ENCODE measurements at regions not wholly inside any gene's neighbourhood (a gene's known extent, or its start where the extent isn't known, plus 50 kb on each side); places are given as distances from the start of the nearest gene placed in this dataset.
"Not testable (repeated sequence)": the region's sequence is repeated elsewhere in the genome, so short reads cannot be mapped to it uniquely, and the experiment has no call there.

DNA sequence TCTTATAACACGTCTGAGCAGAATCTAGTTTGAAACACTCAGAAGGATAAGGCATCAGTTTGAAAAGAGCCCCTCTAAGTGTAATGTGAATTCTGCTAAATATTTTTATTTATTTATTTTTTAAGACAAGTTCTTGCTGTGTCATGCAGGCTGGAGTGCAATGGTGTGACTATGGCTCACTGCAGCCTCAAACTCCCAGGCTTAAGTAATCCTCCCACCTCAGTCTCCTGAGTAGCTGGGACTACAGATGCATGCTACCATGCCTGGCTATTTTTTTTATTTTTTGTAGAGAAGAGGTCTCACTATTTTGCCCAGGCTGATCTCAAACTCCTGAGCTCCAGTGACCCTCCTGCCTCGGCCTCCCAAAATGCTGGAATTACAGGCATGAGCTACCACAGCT is 225.9 kb upstream of the SEL1L start:
- DNase-seq: no peak

DNA sequence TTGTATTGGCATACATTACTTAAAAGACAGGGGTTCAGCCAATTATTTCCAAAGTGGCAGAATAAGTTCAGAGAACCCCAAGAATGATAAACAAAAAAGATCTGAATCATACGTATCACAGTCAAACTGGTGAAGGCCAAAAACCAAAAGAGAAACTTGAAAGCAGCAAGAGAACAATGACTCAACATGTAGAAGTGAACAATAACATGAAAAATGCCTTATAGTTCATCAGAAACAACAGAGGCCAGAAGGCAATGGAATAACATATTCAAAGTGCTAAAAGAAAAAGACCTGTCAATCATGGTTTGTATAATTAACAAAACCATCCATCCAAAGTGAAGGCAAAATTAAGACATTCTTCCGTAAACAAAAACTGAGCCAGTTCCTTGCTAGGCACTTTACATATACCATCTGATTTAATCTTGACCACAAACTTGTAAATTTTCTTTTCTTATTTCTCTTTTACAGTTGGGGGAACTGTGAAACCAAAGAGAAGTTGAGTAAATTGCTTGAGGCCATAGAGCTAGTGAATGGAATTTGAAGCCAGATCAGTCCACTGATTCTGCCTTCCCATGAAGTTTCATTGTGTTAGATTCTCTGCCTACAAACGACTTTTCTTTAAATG is 232.1 kb upstream of the SEL1L start:
- DNase-seq: no peak

DNA sequence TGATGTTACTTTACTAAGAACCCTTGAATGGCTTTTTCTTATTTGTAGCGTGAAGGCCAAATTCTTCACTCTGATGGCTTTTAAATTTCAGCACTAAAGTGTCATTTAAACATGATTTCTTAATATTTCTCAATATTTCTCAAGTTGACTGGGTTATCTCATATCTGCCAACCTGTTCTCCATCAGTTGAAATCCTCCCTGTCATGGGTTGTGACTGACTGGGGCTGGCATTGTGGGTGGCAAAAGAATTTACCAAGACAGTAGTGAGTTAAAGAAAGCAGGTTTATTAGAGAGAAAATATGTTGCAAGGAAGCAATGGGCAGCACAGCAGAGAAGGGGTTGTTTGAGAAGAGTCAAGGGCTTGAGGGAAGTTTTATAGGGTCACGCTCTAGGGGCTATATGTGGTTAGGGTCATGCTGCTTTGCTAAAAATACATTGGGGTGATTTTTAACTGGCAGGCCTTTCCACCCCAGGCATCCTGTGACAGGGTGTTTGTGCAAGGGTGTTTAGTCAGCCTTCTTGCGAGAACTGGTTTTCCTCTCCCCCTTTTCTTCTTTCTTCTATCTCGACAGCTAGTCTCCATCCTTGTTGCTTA is 232.8 kb upstream of the SEL1L start:
- no peak for DNase-seq

GRCh38 chr14:81767266-81767995 is 233.8 kb upstream of the SEL1L start:
- DNase-seq: no peak

GRCh38 chr14:81771651-81772275 is 238.1 kb upstream of the SEL1L start:
- DNase-seq: no peak

DNA sequence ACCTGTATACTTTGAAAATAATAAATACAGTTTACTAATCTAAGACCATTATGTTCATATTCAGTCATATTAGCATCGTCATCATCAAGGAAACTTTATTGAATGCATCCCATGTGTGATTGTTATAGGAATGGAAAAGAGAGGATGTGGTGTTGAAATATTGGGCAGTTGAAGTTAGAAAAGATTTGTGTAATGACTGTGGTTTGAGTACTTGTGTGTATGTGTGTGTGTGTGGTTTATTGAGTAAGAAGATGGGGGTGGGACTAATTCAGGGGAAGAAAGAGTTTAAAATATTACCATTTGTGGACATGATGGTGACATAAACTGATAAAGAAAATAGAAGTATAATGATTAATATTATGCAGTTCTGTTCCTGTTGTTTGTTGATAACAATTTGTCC is 238.7 kb upstream of the SEL1L start:
- DNase-seq: no peak

GRCh38 chr14:81776531-81776930 is 242.9 kb upstream of the SEL1L start:
- no peak for DNase-seq

- not testable (repeated sequence) for DNase-seq
Measured at GRCh38 chr14:81781798-81782197, 248.1 kb upstream of the SEL1L start.

DNA sequence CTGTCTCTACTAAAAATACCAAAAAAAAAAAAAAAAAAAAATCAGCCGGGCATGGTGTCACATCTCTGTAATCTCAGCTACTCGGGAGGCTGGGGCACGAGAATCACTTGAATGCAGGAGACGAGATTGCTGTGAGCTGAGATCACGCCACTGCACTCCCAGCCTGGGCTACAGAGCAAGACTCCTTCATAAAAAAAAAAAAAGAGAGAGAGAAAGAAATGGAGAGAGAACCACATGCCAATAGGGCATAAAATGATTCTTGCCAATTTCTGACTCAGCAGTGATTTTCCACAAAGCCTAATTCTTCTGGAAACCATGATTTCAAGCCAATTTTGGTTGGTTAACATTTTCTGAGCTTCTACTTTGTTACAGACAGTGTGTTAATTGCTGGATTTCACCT is 250.4 kb upstream of the SEL1L start:
- no peak for DNase-seq

GRCh38 chr14:81797315-81797714 is 263.7 kb upstream of the SEL1L start:
- no peak for DNase-seq

GRCh38 chr14:81801921-81802320 is 268.3 kb upstream of the SEL1L start:
- DNase-seq: no peak

GRCh38 chr14:81802341-81802740 is 268.7 kb upstream of the SEL1L start:
- DNase-seq: no peak

DNA sequence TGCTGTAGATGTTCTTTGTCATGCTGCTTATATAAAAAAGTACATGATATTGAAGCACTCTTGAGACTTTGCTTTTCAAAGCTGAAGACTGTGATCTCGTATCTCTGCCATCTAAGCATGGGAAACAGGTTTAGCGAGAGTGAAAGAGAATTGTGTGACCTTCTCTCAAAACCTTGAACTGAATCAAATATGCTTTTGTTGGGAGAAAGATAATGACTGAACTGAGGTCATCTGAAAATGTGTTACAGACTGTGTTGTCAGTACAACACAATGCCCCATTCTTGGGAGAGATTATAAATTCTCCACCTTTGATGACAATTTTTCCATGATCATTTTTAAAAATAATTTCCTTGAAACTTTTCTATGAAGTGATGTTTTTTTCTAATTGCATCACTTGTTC is 272.1 kb upstream of the SEL1L start:
- DNase-seq: no peak

DNA sequence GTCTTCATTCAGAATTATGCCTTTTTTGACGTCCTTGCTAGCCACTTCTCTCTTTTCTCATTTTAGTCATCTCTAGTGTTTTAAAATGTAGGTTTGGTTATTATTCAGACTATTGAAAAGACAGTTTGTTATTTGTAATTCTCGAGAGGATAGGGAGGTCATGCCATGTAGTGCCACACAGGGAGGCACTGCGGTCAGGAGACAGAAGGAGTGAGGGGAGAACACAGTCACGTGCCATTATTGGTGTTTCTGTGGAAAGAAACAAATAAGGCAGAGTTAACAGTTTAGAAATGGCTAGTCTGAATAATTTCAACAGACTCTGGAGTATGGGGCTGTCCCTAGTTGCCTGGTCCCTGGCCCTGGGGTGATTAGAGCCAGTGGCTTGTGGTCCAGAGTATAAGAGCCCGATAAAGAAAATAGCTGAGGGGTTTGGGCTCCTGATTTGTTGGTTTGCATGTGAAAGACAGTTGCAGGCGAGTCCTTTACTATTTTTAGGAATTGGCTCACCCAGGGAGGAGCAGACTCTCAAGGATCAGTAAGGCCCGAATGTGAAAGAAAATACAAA is 278.1 kb upstream of the SEL1L start:
- DNase-seq: no peak

- no peak for DNase-seq
Measured at GRCh38 chr14:81818271-81818670, 284.6 kb upstream of the SEL1L start.

DNA sequence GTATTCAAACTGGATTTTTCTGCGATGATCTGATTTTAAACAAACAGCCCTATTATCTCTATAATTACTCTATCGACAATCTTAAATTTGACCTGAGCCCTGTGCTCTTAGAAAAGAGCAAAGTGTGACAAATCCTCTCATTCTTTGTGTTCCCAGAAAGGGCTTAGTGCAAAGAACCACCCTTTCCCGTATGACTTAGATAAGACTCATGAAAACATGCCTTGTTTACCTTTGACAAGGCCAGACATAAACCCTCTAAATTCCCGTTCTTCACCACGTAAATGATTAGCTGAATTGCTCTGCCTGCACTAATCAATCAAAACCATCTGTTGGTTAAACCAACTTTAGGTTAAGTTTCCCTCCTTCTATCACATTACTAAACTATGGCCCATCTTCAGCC is 285.7 kb upstream of the SEL1L start:
- DNase-seq: no peak

- no peak for DNase-seq
Measured at GRCh38 chr14:81819910-81820309, 286.3 kb upstream of the SEL1L start.

- no peak for DNase-seq
Measured at GRCh38 chr14:81826081-81826480, 292.4 kb upstream of the SEL1L start.

GRCh38 chr14:81829447-81829846 is 295.8 kb upstream of the SEL1L start:
- no peak for DNase-seq

DNA sequence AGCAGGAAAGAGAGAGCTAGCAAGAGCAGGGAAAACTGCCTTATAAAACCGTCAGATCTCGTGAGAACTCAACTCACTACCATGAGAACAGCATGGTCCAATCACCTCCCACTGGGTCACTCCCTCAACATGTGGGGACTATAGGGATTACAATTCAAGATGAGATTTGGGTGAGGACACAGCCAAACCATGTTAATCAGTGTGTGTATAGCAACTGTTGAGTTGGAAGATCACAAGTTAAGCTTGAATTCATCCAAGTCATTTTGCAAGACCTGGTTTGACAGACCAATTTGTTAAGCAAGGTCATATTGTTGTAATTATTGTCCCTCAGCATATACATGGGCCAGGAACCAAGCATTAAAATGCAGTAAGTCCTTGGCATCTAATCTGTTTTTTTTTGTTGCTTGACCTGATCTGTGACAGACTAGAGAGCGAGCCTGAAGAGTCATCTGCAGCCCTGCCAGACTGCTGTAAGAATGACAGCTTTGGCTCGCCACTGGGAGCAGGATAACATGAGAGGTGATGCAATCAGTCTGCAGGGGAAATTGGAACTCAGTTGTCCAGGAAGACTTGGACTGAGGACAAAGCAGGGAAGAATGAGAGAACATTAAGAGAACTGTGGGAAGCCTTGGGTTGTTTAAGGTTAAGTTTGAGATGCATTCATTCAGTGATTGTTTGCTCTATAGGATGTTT is 297.6 kb upstream of the SEL1L start:
- no peak for DNase-seq

DNA sequence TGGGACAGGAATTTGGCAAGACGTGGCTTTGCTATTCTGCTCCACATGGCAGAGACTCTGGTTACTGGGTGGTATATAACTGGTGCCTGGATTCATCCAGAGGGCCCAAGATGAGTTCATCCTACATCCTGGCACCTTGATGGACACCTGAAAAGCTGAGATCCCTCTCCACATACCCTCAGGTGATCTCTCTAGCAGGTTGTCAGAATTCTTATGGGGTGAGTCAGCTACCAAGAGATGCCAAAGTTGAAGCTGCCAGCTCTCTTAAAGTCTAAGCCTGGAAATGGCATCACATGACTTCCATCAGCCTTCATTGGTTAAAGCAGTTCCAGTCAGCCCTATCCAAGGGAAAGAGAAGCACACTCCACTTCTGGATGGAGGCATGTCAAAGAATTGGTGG is 300.7 kb upstream of the SEL1L start:
- DNase-seq: no peak

GRCh38 chr14:81837304-81837703 is 303.7 kb upstream of the SEL1L start:
- no peak for DNase-seq

GRCh38 chr14:81839056-81839455 is 305.4 kb upstream of the SEL1L start:
- DNase-seq: no peak

Measured in fibroblast of skin of back (primary cell).